Middle frontal gyrus (tissue), 1 donor: ENCODE measurements at regions not wholly inside any gene's neighbourhood (a gene's known extent, or its start where the extent isn't known, plus 50 kb on each side); places are given as distances from the start of the nearest gene placed in this dataset.

ENCODE experiments used
- DNase-seq: peaks from one replicate; pipeline ENCODE4 v3.0.0-alpha.2; 2015; ENCODE audit warnings: low spot score; ENCODE audit errors: extremely low spot score

GRCh38 chr6:74782346-74782745 is 423.5 kb downstream of the COL12A1 start:
- DNase-seq: no peak

- no peak for DNase-seq
Observed at GRCh38 chr6:74780831-74781230, 425.0 kb downstream of the COL12A1 start.

GRCh38 chr6:74768738-74769137 is 437.1 kb downstream of the COL12A1 start:
- no peak for DNase-seq

GRCh38 chr6:74768120-74768519 is 437.7 kb downstream of the COL12A1 start:
- no peak for DNase-seq

GRCh38 chr6:74765486-74765885 is 440.4 kb downstream of the COL12A1 start:
- no peak for DNase-seq

GRCh38 chr6:74764486-74764885 is 441.4 kb downstream of the COL12A1 start:
- no peak for DNase-seq

- no peak for DNase-seq
Observed at GRCh38 chr6:74762841-74763240, 443.0 kb downstream of the COL12A1 start.

- no peak for DNase-seq
Observed at GRCh38 chr6:74757813-74758212, 448.0 kb downstream of the COL12A1 start.

- DNase-seq: no peak
Observed at GRCh38 chr6:74756923-74757322, 448.9 kb downstream of the COL12A1 start.

GRCh38 chr6:74755778-74756177 is 450.1 kb downstream of the COL12A1 start:
- DNase-seq: no peak

GRCh38 chr6:74755196-74755595 is 450.7 kb downstream of the COL12A1 start:
- DNase-seq: no peak

GRCh38 chr6:74753883-74754600 is 451.8 kb downstream of the COL12A1 start:
- DNase-seq: no peak

- no peak for DNase-seq
Observed at GRCh38 chr6:74752303-74752702, 453.6 kb downstream of the COL12A1 start.

GRCh38 chr6:74750826-74751225 is 455.0 kb downstream of the COL12A1 start:
- DNase-seq: no peak

GRCh38 chr6:74749211-74750147 is 456.4 kb downstream of the COL12A1 start:
- DNase-seq: no peak

- no peak for DNase-seq
Observed at GRCh38 chr6:74745670-74746069, 460.2 kb downstream of the COL12A1 start.

GRCh38 chr6:74742793-74743508 is 462.9 kb downstream of the COL12A1 start:
- DNase-seq: no peak

- DNase-seq: no peak
Observed at GRCh38 chr6:74741646-74742045, 464.2 kb downstream of the COL12A1 start.

- no peak for DNase-seq
Observed at GRCh38 chr6:74735304-74735703, 470.5 kb downstream of the COL12A1 start.

- DNase-seq: no peak
Observed at GRCh38 chr6:74734901-74735300, 471.0 kb downstream of the COL12A1 start.

- DNase-seq: no peak
Observed at GRCh38 chr6:74733830-74734620, 471.8 kb downstream of the COL12A1 start.
